ENCODE measurements at regions not wholly inside any gene's neighbourhood (a gene's known extent, or its start where the extent isn't known, plus 50 kb on each side); places are given as distances from the start of the nearest gene placed in this dataset.

DNA sequence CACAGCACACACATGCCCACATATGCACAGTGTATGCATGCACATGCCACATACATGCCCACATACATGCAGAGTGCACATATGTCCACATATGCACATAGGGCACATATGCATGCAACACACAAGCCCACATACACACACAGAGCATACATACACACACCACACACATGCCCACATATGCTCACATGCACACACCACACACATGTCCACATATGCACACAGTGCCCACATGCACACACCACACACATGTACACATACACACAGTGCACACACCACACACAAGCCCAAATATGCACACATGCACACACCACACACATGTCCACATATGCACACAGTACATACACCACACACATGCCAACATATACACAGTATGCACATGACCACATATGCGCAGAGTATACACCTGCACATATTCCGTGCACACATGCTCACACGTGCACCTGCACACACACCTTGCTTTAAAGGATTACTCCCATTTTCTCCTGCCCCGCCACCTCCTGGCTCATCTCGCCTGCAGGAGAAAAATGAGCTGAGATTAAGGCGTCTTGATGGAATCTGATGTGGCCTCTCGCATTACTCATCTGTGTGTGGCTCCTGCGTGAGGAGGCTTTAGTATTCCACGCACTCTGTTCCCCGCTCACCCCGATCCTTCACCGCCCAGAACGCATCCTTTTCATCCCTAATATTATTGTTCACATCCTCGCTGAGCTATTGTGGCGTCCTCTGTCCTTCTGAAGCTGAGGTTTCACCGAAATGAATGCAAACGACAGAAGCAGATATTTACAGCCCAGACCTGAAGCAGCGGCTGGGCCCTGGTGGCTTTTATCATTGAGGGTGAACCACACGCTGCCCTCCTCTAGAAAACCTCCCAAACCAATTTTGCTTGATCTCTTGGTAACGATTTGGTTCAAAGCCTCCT, 182.7 kb downstream of the OLFM1 start:
- no peaks in the 10 kb centered on the region for H3K27me3 ChIP-seq (ENCODE audit: control insufficient read depth, insufficient read depth, low read length)
- no peak overlapping the region for H3K27ac ChIP-seq (ENCODE audit: insufficient read depth, low read length)
- H2AFZ ChIP-seq (ENCODE audit: low read length): no peak overlapping the region
- TF ChIP-seq CTCF (conservative IDR thresholded peaks at IDR 0.05 in 1 of 2, IDR thresholded peaks at IDR 0.05 in 1 of 2; ENCODE audit: low read depth in 1 of 2, low read length in 2 of 2) (no peak), EZH2 (IDR thresholded peaks at IDR 0.05; ENCODE audit: low read length, missing control alignments) (no peak)
- no peak overlapping the region for H3K4me3 ChIP-seq (replicated peaks in 1 of 4; ENCODE audit: control extremely low read depth in 1 of 4, insufficient read depth in 1 of 4, low read depth in 3 of 4, low read length in 4 of 4)
- no peak for DNase-seq (ENCODE audit: low read depth in 2 of 2)
- no peaks in the 10 kb centered on the region for H3K36me3 ChIP-seq (ENCODE audit: control insufficient read depth, insufficient read depth, low read length)
- H4K20me1 ChIP-seq (ENCODE audit: control insufficient read depth, extremely low read depth, insufficient read depth, low read length): no peaks in the 10 kb centered on the region
- no peak overlapping the region for H3K9ac ChIP-seq (ENCODE audit: insufficient read depth, low read length)
- no peak overlapping the region for H3K4me2 ChIP-seq (ENCODE audit: extremely low read depth, insufficient read depth, low read length)
- no peaks in the 10 kb centered on the region for H3K4me1 ChIP-seq (ENCODE audit: control insufficient read depth, extremely low read depth, insufficient read depth, low read length)
- no peaks in the 10 kb centered on the region for H3K79me2 ChIP-seq (ENCODE audit: control insufficient read depth, insufficient read depth, low read length)
- peaks cover 2% of the 10 kb centered on the region for H3K9me3 ChIP-seq (ENCODE audit: control insufficient read depth, insufficient read depth, low read depth, low read length)

DNA sequence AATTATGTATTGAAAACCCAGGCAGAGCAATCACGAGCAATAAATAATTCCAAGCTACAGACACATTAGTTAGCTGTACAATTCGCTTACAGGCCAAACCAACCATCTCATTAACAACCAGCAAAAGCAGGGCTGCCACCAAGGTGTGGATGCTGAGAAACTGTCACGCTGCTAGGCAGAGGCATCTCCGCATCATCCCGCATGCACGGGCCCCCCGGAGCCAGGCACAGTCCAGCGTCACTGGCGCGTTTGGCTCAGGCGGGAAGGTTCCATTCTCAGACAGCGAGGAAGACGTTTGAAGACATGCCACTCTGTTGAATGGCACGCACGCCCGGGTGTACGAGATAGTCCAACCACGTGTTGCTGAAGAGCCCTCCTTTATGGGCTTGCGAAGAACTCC, 184.0 kb downstream of the OLFM1 start:
- Histone ChIP-seq H3K79me2 (ENCODE audit: control insufficient read depth, insufficient read depth, low read length) (no peaks in the 10 kb centered on the region), H3K4me3 (replicated peaks in 1 of 4; ENCODE audit: control extremely low read depth in 1 of 4, insufficient read depth in 1 of 4, low read depth in 3 of 4, low read length in 4 of 4) (no peak overlapping the region), H3K36me3 (ENCODE audit: control insufficient read depth, insufficient read depth, low read length) (no peaks in the 10 kb centered on the region), H4K20me1 (ENCODE audit: control insufficient read depth, extremely low read depth, insufficient read depth, low read length) (no peaks in the 10 kb centered on the region), H2AFZ (ENCODE audit: low read length) (no peak overlapping the region), H3K9ac (ENCODE audit: insufficient read depth, low read length) (no peak overlapping the region), H3K27ac (ENCODE audit: insufficient read depth, low read length) (no peak overlapping the region), H3K4me2 (ENCODE audit: extremely low read depth, insufficient read depth, low read length) (no peak overlapping the region), H3K9me3 (ENCODE audit: control insufficient read depth, insufficient read depth, low read depth, low read length) (peaks cover 2% of the 10 kb centered on the region), H3K4me1 (ENCODE audit: control insufficient read depth, extremely low read depth, insufficient read depth, low read length) (no peaks in the 10 kb centered on the region), H3K27me3 (ENCODE audit: control insufficient read depth, insufficient read depth, low read length) (no peaks in the 10 kb centered on the region)
- no peak for DNase-seq (ENCODE audit: low read depth in 2 of 2)
- TF ChIP-seq EZH2 (IDR thresholded peaks at IDR 0.05; ENCODE audit: low read length, missing control alignments): no peak

DNA sequence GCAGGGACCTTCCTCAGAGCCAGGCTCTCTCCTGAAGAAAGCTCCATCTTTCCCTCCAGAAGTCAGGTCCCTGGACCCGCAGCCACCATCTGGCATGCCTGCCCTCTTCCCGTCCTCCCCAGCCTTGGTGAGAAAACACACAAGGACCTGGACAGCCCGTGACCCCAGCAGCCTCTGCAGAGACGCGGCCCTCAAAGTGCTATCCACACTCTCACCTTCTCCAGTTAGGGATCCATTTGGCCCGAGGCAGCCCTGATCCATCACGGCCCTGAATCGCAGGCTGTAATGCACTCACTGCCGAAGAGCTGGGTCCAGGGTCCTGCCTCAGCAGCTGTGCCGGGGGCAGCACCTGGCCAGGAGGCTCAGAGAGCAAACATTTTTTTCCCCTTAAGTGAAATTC, 185.1 kb downstream of the OLFM1 start:
- Histone ChIP-seq H4K20me1 (ENCODE audit: control insufficient read depth, extremely low read depth, insufficient read depth, low read length) (no peaks in the 10 kb centered on the region), H3K79me2 (ENCODE audit: control insufficient read depth, insufficient read depth, low read length) (no peaks in the 10 kb centered on the region), H3K9ac (ENCODE audit: insufficient read depth, low read length) (no peak overlapping the region), H3K9me3 (ENCODE audit: control insufficient read depth, insufficient read depth, low read depth, low read length) (peaks cover 2% of the 10 kb centered on the region), H3K4me2 (ENCODE audit: extremely low read depth, insufficient read depth, low read length) (no peak overlapping the region), H3K36me3 (ENCODE audit: control insufficient read depth, insufficient read depth, low read length) (no peaks in the 10 kb centered on the region), H2AFZ (ENCODE audit: low read length) (no peak overlapping the region), H3K4me1 (ENCODE audit: control insufficient read depth, extremely low read depth, insufficient read depth, low read length) (no peaks in the 10 kb centered on the region), H3K27me3 (ENCODE audit: control insufficient read depth, insufficient read depth, low read length) (no peaks in the 10 kb centered on the region), H3K4me3 (replicated peaks in 1 of 4; ENCODE audit: control extremely low read depth in 1 of 4, insufficient read depth in 1 of 4, low read depth in 3 of 4, low read length in 4 of 4) (no peak overlapping the region), H3K27ac (ENCODE audit: insufficient read depth, low read length) (no peak overlapping the region)
- no peak for TF ChIP-seq CTCF (conservative IDR thresholded peaks at IDR 0.05 in 1 of 2, IDR thresholded peaks at IDR 0.05 in 1 of 2; ENCODE audit: low read depth in 1 of 2, low read length in 2 of 2)
- TF ChIP-seq EZH2 (IDR thresholded peaks at IDR 0.05; ENCODE audit: low read length, missing control alignments): no peak
- DNase-seq (ENCODE audit: low read depth in 2 of 2): no peak
